GM12878 (cell line): ENCODE measurements at regions not wholly inside any gene's neighbourhood (a gene's known extent, or its start where the extent isn't known, plus 50 kb on each side); places are given as distances from the start of the nearest gene placed in this dataset.

Experiments used
- ATAC-seq: fragments of 200-7000 bp; cut with Tn5 transposase; 3 replicates; pipeline ENCODE4 v1.9.1; 2020; ENCODE audit warnings: mild to moderate bottlenecking, moderate library complexity
- BruUV-seq: library from RNA; stranded (reverse); fragments of 400-500 nt; replicated peaks from 2 replicates; lab custom pipeline; 2021; lab: Mats Ljungman, UMichigan
- CTCF ChIA-PET: fragments of 300-600 bp; sonication (Branson Sonifier 250); formaldehyde crosslinking; extraction: SDS; loops from one replicate; lab custom pipeline; 2021; ENCODE audit warnings: inconsistent platforms; lab: Yijun Ruan, JAX
- POLR2A ChIA-PET: fragments of 350-600 bp; formaldehyde crosslinking; extraction: SDS; loops from one replicate; lab custom pipeline; 2021; ENCODE audit warnings: inconsistent platforms; lab: Charles Lee
- RAD21 ChIA-PET: fragments of 300-600 bp; sonication (Branson Sonifier 250); formaldehyde crosslinking; loops from one replicate; lab custom pipeline; 2023; ENCODE audit warnings: antibody characterized with exemption; ENCODE audit not compliant: unreplicated experiment; lab: Charles Lee
- SMC1A ChIA-PET: fragments of 300-600 bp; sonication (Branson Sonifier 250); formaldehyde crosslinking; loops from one replicate; lab custom pipeline; 2023; ENCODE audit not compliant: unreplicated experiment, uncharacterized antibody; lab: Charles Lee
- DNase-seq: peaks from one replicate; pipeline ENCODE4 v3.0.0-alpha.2; 2011; ENCODE audit warnings: low read depth, low spot score
- FAIRE-seq: peaks from 3 replicates; lab custom pipeline; 2011; peaks lifted over from hg19 to GRCh38; lab: Jason Lieb, UNC
- H2AFZ ChIP-seq: 2 replicates; pipeline ENCODE4 v1.6.0; 2011; ENCODE audit warnings: low read depth, low read length, control low read depth; ENCODE audit not compliant: control insufficient read depth
- H3K27ac ChIP-seq: 2 replicates; pipeline ENCODE4 v1.5.1; 2011; ENCODE audit warnings: control low read depth; ENCODE audit not compliant: control insufficient read depth, insufficient read depth
- H3K27me3 ChIP-seq, 2 experiments: replicated peaks in 1 of 2; 2 replicates each; pipeline versions ENCODE4 v1.6.0 to v1.6.1; 2011; ENCODE audit warnings: low read length in 1 of 2; ENCODE audit not compliant: control insufficient read depth in 2 of 2, insufficient read depth in 2 of 2
- H3K36me3 ChIP-seq, 2 experiments: 2 replicates each; pipeline ENCODE4 v1.5.1; 2011; ENCODE audit warnings: low read length in 1 of 2; ENCODE audit not compliant: control insufficient read depth in 2 of 2, insufficient read depth in 2 of 2
- H3K4me1 ChIP-seq: 2 replicates; pipeline ENCODE4 v1.6.1; 2011; ENCODE audit warnings: mild to moderate bottlenecking, low read length, moderate library complexity, mixed read lengths; ENCODE audit not compliant: control insufficient read depth, insufficient read depth
- H3K4me2 ChIP-seq: 2 replicates; pipeline ENCODE4 v1.6.0; 2011; ENCODE audit warnings: control low read depth; ENCODE audit not compliant: control insufficient read depth, insufficient read depth
- H3K4me3 ChIP-seq: fragments of 200-600 bp; sonication (generic); 2 replicates; pipeline ENCODE4 v1.5.1; 2016
- H3K79me2 ChIP-seq: 2 replicates; pipeline ENCODE4 v1.6.0; 2011; ENCODE audit warnings: low read length; ENCODE audit not compliant: control insufficient read depth, insufficient read depth
- H3K9ac ChIP-seq: 2 replicates; pipeline ENCODE4 v1.8.0; 2011; ENCODE audit warnings: low read length, control low read depth, mixed read lengths; ENCODE audit not compliant: control insufficient read depth, insufficient read depth
- H3K9me3 ChIP-seq: replicated peaks from 3 replicates; pipeline ENCODE4 v1.5.1; 2011; ENCODE audit warnings: mild to moderate bottlenecking, low read length; ENCODE audit not compliant: control insufficient read depth, insufficient read depth
- H4K20me1 ChIP-seq: 2 replicates; pipeline ENCODE4 v1.6.0; 2011; ENCODE audit not compliant: control insufficient read depth, insufficient read depth
- ATF7 ChIP-seq: fragments of 450-650 bp; IDR thresholded peaks from 2 replicates; pipeline ENCODE4 v1.6.1; 2016; ENCODE audit warnings: low read depth, mild to moderate bottlenecking
- BCL11A ChIP-seq: IDR thresholded peaks from 2 replicates; pipeline ENCODE4 v1.6.1; 2011; ENCODE audit warnings: low read depth, low read length
- BHLHE40 ChIP-seq, 2 experiments: fragments of 450-650 bp in 1 of 2; IDR thresholded peaks; 2 replicates each; pipeline ENCODE4 v1.6.1; 2011 to 2017; ENCODE audit warnings: low read depth in 2 of 2, borderline replicate concordance in 1 of 2, improper control_type of control experiment in 1 of 2, low read length in 1 of 2, mild to moderate bottlenecking in 1 of 2
- CREM ChIP-seq: IDR thresholded peaks from 2 replicates; pipeline ENCODE4 v1.6.1; 2014; ENCODE audit warnings: antibody characterized with exemption, low read depth
- ETV6 ChIP-seq, 2 experiments: fragments of 450-650 bp in 1 of 2; IDR thresholded peaks in 1 of 2; conservative IDR thresholded peaks in 1 of 2; 2 replicates each; pipeline ENCODE4 v1.6.1; 2014; ENCODE audit warnings: antibody characterized with exemption in 1 of 2, borderline replicate concordance in 1 of 2, low read depth in 1 of 2, mild to moderate bottlenecking in 1 of 2, moderate library complexity in 1 of 2
- HDGF ChIP-seq: fragments of 450-650 bp; IDR thresholded peaks from 2 replicates; pipeline ENCODE4 v1.6.1; 2016; ENCODE audit warnings: antibody characterized with exemption
- IRF4 ChIP-seq: IDR thresholded peaks from 2 replicates; pipeline ENCODE4 v1.6.1; 2011; ENCODE audit warnings: low read depth, low read length
- SP1 ChIP-seq: IDR thresholded peaks from one replicate; pipeline ENCODE4 v1.6.1; 2011; ENCODE audit warnings: low read depth, low read length
- TCF7 ChIP-seq: IDR thresholded peaks from 2 replicates; pipeline ENCODE4 v1.6.1; 2014; ENCODE audit warnings: antibody characterized with exemption, borderline replicate concordance
- USF1 ChIP-seq: IDR thresholded peaks from 2 replicates; pipeline ENCODE4 v1.6.1; 2011; ENCODE audit warnings: borderline replicate concordance, low read depth, mild to moderate bottlenecking, moderate library complexity, mixed read lengths, low read length; ENCODE audit not compliant: insufficient read depth; ENCODE audit errors: extremely low read length
- ZNF217 ChIP-seq: fragments of 450-650 bp; IDR thresholded peaks from 2 replicates; pipeline ENCODE4 v1.6.1; 2017; ENCODE audit warnings: antibody characterized with exemption, mild to moderate bottlenecking
- WGBS: methylation state at CpG from one replicate; pipeline ENCODE4 v1.1.6; 2016; ENCODE audit warnings: low lambda C conversion rate; ENCODE audit not compliant: insufficient replicate concordance, insufficient coverage; ENCODE audit errors: missing lambda C conversion rate; 5-methylcytosine and 5-hydroxymethylcytosine counted together
- in situ Hi-C: fragments of 300-500 bp; cut with MboI; formaldehyde crosslinking; loops from 9 replicates; pipeline ENCODE4 v1.14.3; 2018; ENCODE audit warnings: mixed read lengths
- intact Hi-C: fragments of 100-400 bp; cut with micrococcal nuclease; formaldehyde crosslinking; loops from one replicate; pipeline ENCODE4 v1.14.2; 2022; ENCODE audit not compliant: unreplicated experiment
- TF ChIP-seq, protein P1 (sequence below): fragments of 450-650 bp; IDR thresholded peaks from 2 replicates; pipeline ENCODE4 v1.6.1; 2018; ENCODE audit warnings: mild to moderate bottlenecking, low read depth, moderate library complexity; ENCODE audit not compliant: partially characterized antibody

DNA sequence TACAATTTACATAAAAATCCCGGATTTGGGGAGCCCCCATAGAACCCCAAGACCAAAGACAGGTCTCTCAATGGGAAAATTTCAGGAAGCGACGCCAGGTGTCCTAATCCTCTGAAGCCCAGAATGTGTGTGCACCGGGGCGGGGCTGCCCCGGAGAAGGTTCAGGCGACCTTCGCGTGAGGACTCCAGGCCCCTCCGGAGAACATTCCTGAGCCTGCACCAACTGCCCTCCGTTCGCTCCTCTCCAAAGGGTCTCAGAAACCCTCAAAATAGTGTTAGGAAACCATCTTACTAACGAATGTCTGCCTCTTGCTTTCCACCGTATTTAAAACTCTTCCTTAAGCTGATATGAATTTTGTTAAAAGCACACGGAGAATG, 78.5 kb upstream of the INSIG1 start (continued):
- no peak for TF ChIP-seq BHLHE40 (IDR thresholded peaks at IDR 0.05; ENCODE audit: borderline replicate concordance in 1 of 2, low read depth in 2 of 2, low read length in 1 of 2)
- TF ChIP-seq IRF4: no peak

- ChIA-PET RAD21 (no interaction called here), SMC1A (no interaction called here), POLR2A (no interaction called here), CTCF (no interaction called here)
- Histone ChIP-seq H3K36me3 (no peaks in the 10 kb centered on the region), H3K4me2 (no peak overlapping the region), H3K27ac (no peak overlapping the region), H4K20me1 (no peaks in the 10 kb centered on the region), H3K4me1 (no peaks in the 10 kb centered on the region; the same call in 1 of the 2 replicates), H2AFZ (no peak overlapping the region), H3K9me3 (no peaks in the 10 kb centered on the region), H3K79me2 (no peaks in the 10 kb centered on the region), H3K9ac (no peak overlapping the region), H3K4me3 (no peak overlapping the region), H3K27me3 (no peaks in the 10 kb centered on the region)
- no peak for TF ChIP-seq TCF7
- no peak for TF ChIP-seq HDGF
- FAIRE-seq (no peak), DNase-seq (no peak), ATAC-seq (no peak)
- 61% methylated on average over 18 of the region's 18 CpGs for WGBS
- in situ Hi-C loops (no loop called here), intact Hi-C loops (no loop called here)
- no TSS peak for BruUV-seq
Measured at GRCh38 chr7:155219947-155220769, 77.5 kb upstream of the INSIG1 start.

DNA sequence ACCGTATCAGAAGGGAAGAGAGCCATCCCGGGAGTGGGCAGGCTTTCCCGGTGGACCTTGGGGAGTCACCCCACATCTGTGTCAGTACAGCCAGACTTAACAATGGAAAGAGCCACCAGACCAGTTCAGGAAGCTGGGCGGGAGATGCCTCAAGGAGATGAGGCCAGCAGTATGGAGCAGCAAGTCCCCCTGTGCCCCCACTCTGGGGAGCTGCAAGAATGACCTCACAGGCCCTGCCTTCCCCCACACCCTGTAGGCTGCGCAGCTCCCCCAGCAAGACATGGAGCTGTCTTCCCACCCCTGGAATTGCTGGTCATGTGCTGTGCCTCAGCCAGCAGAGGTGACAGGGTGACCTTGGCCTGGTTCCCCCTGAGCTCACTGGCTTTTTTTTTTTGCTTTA, 76.8 kb upstream of the INSIG1 start:
- SMC1A ChIA-PET: no interaction called here
- no peak for FAIRE-seq
- BruUV-seq: no TSS peak
- no peak for TF ChIP-seq USF1
- no peak for TF ChIP-seq ZNF217
- no peak for TF ChIP-seq CREM
- TF ChIP-seq, protein P1, sequence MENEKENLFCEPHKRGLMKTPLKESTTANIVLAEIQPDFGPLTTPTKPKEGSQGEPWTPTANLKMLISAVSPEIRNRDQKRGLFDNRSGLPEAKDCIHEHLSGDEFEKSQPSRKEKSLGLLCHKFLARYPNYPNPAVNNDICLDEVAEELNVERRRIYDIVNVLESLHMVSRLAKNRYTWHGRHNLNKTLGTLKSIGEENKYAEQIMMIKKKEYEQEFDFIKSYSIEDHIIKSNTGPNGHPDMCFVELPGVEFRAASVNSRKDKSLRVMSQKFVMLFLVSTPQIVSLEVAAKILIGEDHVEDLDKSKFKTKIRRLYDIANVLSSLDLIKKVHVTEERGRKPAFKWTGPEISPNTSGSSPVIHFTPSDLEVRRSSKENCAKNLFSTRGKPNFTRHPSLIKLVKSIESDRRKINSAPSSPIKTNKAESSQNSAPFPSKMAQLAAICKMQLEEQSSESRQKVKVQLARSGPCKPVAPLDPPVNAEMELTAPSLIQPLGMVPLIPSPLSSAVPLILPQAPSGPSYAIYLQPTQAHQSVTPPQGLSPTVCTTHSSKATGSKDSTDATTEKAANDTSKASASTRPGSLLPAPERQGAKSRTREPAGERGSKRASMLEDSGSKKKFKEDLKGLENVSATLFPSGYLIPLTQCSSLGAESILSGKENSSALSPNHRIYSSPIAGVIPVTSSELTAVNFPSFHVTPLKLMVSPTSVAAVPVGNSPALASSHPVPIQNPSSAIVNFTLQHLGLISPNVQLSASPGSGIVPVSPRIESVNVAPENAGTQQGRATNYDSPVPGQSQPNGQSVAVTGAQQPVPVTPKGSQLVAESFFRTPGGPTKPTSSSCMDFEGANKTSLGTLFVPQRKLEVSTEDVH: no peak
- no peak for TF ChIP-seq HDGF
- TF ChIP-seq BCL11A: no peak
- no peak for TF ChIP-seq ETV6 (conservative IDR thresholded peaks at IDR 0.05 in 1 of 2, IDR thresholded peaks at IDR 0.05 in 1 of 2; ENCODE audit: borderline replicate concordance in 1 of 2, low read depth in 1 of 2)
- no peak for TF ChIP-seq SP1
- TF ChIP-seq TCF7: no peak
- no peak for TF ChIP-seq ATF7

More for the DNA sequence above, 76.8 kb upstream of the INSIG1 start:
- POLR2A ChIA-PET: no interaction called here
- no peak overlapping the region for H3K4me2 ChIP-seq
- CTCF ChIA-PET: no interaction called here
- H2AFZ ChIP-seq: no peak overlapping the region
- no peaks in the 10 kb centered on the region for H3K27me3 ChIP-seq
- 66% methylated on average over 5 of the region's 5 CpGs for WGBS
- H3K4me1 ChIP-seq: no peaks in the 10 kb centered on the region; the same call in 1 of the 2 replicates
- H3K9me3 ChIP-seq: no peaks in the 10 kb centered on the region
- no peak overlapping the region for H3K27ac ChIP-seq
- H3K36me3 ChIP-seq: no peaks in the 10 kb centered on the region
- intact Hi-C loops: no loop called here
- H3K9ac ChIP-seq: no peak overlapping the region
- DNase-seq (no peak), ATAC-seq (no peak)
- in situ Hi-C loops: no loop called here
- no peaks in the 10 kb centered on the region for H3K79me2 ChIP-seq
- no peak overlapping the region for H3K4me3 ChIP-seq
- RAD21 ChIA-PET: no interaction called here
- no peaks in the 10 kb centered on the region for H4K20me1 ChIP-seq
